K562 (cell line): ENCODE measurements at regions not wholly inside any gene's neighbourhood (a gene's known extent, or its start where the extent isn't known, plus 50 kb on each side); places are given as distances from the start of the nearest gene placed in this dataset.

Source experiments
- MAZ ChIP-seq, 2 experiments: fragments of 450-650 bp in 1 of 2; sonication (generic) in 1 of 2; formaldehyde crosslinking; IDR thresholded peaks in 1 of 2; conservative IDR thresholded peaks in 1 of 2; 2 replicates each; pipeline versions ENCODE4 v1.4.0 to v1.5.0; 2020; ENCODE audit warnings: mild to moderate bottlenecking in 1 of 2, missing genetic modification reagents in 1 of 2
- MYNN ChIP-seq, 2 experiments: sonication (generic); formaldehyde crosslinking in 1 of 2; IDR thresholded peaks; 2 replicates each; pipeline versions ENCODE4 v1.5.0 to v1.6.1; 2016 to 2020; ENCODE audit warnings: antibody characterized with exemption in 1 of 2, missing genetic modification reagents in 1 of 2
- NONO ChIP-seq, 2 experiments: fragments of 200-400 bp in 1 of 2; fragments of 450-650 bp in 1 of 2; formaldehyde crosslinking in 1 of 2; IDR thresholded peaks; 2 replicates each; pipeline ENCODE4 v1.6.1; 2017; ENCODE audit warnings: low read depth in 2 of 2, mild to moderate bottlenecking in 2 of 2, moderate library complexity in 2 of 2, low read length in 1 of 2
- RBBP5 ChIP-seq: fragments of 200-600 bp; sonication (generic); IDR thresholded peaks from 2 replicates; pipeline ENCODE4 v1.6.1; 2012; ENCODE audit warnings: borderline replicate concordance, mild to moderate bottlenecking, low read length, control low read depth, inconsistent platforms; ENCODE audit not compliant: insufficient read depth, poor library complexity, severe bottlenecking
- RFX5 ChIP-seq: IDR thresholded peaks from 2 replicates; pipeline ENCODE4 v1.6.1; 2011; ENCODE audit warnings: low read depth, mild to moderate bottlenecking, improper control_type of control experiment, low read length
- ZNF384 ChIP-seq: IDR thresholded peaks from 2 replicates; pipeline ENCODE4 v1.6.1; 2012; ENCODE audit warnings: low read depth, low read length, improper control_type of control experiment
- TF ChIP-seq, protein P1 (sequence below): sonication (generic); formaldehyde crosslinking; IDR thresholded peaks from 2 replicates; pipeline ENCODE4 v1.8.0; 2022; ENCODE audit warnings: mild to moderate bottlenecking, missing genetic modification reagents
- TF ChIP-seq, protein P2 (sequence below): fragments of 150-350 bp; IDR thresholded peaks from 2 replicates; pipeline ENCODE4 v1.6.1; 2014; ENCODE audit warnings: low read depth, mild to moderate bottlenecking, low read length, borderline replicate concordance
- TF ChIP-seq, protein P3 (sequence below): IDR thresholded peaks from 3 replicates; pipeline ENCODE4 v1.6.1; 2011; ENCODE audit warnings: borderline replicate concordance, mild to moderate bottlenecking, moderate library complexity; ENCODE audit not compliant: insufficient read length; ENCODE audit errors: extremely low read depth
- TF ChIP-seq, protein P4 (sequence below), 2 experiments: IDR thresholded peaks; 2 replicates each; pipeline ENCODE4 v1.6.1; 2011; ENCODE audit warnings: borderline replicate concordance in 1 of 2, control low read depth in 1 of 2, low read depth in 1 of 2, low read length in 1 of 2, mild to moderate bottlenecking in 1 of 2, mixed read lengths in 1 of 2, moderate library complexity in 1 of 2; ENCODE audit not compliant: insufficient read depth in 1 of 2, insufficient read length in 1 of 2, poor library complexity in 1 of 2, severe bottlenecking in 1 of 2; ENCODE audit errors: extremely low read depth in 1 of 2
- TF ChIP-seq, protein P5 (sequence below): sonication (generic); formaldehyde crosslinking; IDR thresholded peaks from 2 replicates; pipeline ENCODE4 v1.8.1; 2023; ENCODE audit warnings: mild to moderate bottlenecking, missing genetic modification reagents

DNA sequence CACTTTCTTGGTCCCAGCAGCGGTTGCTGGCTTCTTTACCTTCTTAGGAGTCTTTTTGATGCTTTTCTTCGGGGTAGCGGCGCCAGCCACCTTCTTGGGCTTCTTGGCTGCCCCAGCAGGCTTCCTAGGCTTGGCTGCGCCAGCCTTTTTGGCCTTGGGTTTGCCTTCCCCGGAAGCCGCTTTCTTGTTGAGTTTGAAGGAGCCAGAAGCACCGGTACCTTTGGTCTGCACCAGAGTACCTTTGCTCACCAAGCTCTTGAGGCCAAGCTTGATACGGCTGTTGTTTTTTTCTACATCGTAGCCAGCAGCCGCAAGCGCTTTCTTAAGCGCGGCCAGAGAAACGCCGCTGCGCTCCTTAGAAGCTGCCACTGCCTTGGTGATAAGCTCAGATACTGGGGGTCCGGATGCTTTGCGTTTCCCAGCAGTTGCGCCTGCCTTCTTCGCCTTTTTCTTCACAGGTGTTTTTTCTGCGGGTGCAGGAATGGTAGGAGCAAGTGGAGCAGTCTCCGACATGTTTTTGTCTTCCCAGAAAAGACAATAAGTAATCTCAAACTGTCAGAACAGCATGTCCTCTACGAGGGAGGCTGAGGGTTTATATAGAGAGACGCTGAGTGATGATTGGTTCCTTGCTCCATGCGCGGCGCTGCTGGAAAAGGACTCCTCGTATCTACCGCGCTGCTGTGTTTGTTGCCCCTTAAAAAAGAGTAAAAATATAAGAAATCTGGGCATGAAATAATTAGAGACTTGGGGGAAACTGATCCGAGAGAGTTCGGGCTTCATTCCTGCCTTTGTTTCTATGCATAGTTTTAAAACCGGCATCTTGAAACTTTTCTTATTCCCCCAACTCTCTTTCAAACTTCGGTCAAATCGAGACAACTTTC lies 130.3 kb upstream of the BTN3A2 start (continued):
- TF ChIP-seq, protein P1, sequence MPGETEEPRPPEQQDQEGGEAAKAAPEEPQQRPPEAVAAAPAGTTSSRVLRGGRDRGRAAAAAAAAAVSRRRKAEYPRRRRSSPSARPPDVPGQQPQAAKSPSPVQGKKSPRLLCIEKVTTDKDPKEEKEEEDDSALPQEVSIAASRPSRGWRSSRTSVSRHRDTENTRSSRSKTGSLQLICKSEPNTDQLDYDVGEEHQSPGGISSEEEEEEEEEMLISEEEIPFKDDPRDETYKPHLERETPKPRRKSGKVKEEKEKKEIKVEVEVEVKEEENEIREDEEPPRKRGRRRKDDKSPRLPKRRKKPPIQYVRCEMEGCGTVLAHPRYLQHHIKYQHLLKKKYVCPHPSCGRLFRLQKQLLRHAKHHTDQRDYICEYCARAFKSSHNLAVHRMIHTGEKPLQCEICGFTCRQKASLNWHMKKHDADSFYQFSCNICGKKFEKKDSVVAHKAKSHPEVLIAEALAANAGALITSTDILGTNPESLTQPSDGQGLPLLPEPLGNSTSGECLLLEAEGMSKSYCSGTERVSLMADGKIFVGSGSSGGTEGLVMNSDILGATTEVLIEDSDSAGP (CRISPR knock-in tag) = peak; percentile 73
- TF ChIP-seq ZNF384 (peak; percentile 38), RFX5 (0 out of 2 replicates have a peak, but pooled peaks have one; percentile 24), MAZ (CRISPR knock-in tag; conservative IDR thresholded peaks at IDR 0.05 in 1 of 2, IDR thresholded peaks at IDR 0.05 in 1 of 2) (peak; percentile 25 to 50; a peak in 3 of 4 replicates), NONO (IDR thresholded peaks at IDR 0.05; ENCODE audit: low read depth in 2 of 2, low read length in 1 of 2) (0 out of 4 replicates have a peak, but pooled peaks of 1 of the 2 experiments have one; percentile 16), MYNN (IDR thresholded peaks at IDR 0.05) (0 out of 2 replicates have a peak, but pooled peaks have one; percentile 45), MYNN (CRISPR knock-in tag; IDR thresholded peaks at IDR 0.05) (no peak), RBBP5 (peak; percentile 69)
- TF ChIP-seq, protein P2, sequence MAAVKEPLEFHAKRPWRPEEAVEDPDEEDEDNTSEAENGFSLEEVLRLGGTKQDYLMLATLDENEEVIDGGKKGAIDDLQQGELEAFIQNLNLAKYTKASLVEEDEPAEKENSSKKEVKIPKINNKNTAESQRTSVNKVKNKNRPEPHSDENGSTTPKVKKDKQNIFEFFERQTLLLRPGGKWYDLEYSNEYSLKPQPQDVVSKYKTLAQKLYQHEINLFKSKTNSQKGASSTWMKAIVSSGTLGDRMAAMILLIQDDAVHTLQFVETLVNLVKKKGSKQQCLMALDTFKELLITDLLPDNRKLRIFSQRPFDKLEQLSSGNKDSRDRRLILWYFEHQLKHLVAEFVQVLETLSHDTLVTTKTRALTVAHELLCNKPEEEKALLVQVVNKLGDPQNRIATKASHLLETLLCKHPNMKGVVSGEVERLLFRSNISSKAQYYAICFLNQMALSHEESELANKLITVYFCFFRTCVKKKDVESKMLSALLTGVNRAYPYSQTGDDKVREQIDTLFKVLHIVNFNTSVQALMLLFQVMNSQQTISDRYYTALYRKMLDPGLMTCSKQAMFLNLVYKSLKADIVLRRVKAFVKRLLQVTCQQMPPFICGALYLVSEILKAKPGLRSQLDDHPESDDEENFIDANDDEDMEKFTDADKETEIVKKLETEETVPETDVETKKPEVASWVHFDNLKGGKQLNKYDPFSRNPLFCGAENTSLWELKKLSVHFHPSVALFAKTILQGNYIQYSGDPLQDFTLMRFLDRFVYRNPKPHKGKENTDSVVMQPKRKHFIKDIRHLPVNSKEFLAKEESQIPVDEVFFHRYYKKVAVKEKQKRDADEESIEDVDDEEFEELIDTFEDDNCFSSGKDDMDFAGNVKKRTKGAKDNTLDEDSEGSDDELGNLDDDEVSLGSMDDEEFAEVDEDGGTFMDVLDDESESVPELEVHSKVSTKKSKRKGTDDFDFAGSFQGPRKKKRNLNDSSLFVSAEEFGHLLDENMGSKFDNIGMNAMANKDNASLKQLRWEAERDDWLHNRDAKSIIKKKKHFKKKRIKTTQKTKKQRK = no peak
- TF ChIP-seq, protein P3, sequence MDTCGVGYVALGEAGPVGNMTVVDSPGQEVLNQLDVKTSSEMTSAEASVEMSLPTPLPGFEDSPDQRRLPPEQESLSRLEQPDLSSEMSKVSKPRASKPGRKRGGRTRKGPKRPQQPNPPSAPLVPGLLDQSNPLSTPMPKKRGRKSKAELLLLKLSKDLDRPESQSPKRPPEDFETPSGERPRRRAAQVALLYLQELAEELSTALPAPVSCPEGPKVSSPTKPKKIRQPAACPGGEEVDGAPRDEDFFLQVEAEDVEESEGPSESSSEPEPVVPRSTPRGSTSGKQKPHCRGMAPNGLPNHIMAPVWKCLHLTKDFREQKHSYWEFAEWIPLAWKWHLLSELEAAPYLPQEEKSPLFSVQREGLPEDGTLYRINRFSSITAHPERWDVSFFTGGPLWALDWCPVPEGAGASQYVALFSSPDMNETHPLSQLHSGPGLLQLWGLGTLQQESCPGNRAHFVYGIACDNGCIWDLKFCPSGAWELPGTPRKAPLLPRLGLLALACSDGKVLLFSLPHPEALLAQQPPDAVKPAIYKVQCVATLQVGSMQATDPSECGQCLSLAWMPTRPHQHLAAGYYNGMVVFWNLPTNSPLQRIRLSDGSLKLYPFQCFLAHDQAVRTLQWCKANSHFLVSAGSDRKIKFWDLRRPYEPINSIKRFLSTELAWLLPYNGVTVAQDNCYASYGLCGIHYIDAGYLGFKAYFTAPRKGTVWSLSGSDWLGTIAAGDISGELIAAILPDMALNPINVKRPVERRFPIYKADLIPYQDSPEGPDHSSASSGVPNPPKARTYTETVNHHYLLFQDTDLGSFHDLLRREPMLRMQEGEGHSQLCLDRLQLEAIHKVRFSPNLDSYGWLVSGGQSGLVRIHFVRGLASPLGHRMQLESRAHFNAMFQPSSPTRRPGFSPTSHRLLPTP = no peak
- TF ChIP-seq, protein P4, sequence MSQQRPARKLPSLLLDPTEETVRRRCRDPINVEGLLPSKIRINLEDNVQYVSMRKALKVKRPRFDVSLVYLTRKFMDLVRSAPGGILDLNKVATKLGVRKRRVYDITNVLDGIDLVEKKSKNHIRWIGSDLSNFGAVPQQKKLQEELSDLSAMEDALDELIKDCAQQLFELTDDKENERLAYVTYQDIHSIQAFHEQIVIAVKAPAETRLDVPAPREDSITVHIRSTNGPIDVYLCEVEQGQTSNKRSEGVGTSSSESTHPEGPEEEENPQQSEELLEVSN (IDR thresholded peaks at IDR 0.05; ENCODE audit: borderline replicate concordance in 1 of 2, extremely low read depth in 1 of 2, insufficient read depth in 1 of 2, insufficient read length in 1 of 2, low read depth in 1 of 2, low read length in 1 of 2, poor library complexity in 1 of 2, severe bottlenecking in 1 of 2) = peak in 1 of 2 experiments; percentile 4
- TF ChIP-seq, protein P5, sequence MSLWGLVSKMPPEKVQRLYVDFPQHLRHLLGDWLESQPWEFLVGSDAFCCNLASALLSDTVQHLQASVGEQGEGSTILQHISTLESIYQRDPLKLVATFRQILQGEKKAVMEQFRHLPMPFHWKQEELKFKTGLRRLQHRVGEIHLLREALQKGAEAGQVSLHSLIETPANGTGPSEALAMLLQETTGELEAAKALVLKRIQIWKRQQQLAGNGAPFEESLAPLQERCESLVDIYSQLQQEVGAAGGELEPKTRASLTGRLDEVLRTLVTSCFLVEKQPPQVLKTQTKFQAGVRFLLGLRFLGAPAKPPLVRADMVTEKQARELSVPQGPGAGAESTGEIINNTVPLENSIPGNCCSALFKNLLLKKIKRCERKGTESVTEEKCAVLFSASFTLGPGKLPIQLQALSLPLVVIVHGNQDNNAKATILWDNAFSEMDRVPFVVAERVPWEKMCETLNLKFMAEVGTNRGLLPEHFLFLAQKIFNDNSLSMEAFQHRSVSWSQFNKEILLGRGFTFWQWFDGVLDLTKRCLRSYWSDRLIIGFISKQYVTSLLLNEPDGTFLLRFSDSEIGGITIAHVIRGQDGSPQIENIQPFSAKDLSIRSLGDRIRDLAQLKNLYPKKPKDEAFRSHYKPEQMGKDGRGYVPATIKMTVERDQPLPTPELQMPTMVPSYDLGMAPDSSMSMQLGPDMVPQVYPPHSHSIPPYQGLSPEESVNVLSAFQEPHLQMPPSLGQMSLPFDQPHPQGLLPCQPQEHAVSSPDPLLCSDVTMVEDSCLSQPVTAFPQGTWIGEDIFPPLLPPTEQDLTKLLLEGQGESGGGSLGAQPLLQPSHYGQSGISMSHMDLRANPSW = peak; percentile 63; the same call in 1 of the 2 replicates
